A172 (cell line): ENCODE measurements at regions not wholly inside any gene's neighbourhood (a gene's known extent, or its start where the extent isn't known, plus 50 kb on each side); places are given as distances from the start of the nearest gene placed in this dataset.
"Not testable (repeated sequence)": the region's sequence is repeated elsewhere in the genome, so short reads cannot be mapped to it uniquely, and the experiment has no call there.

Experiments
- DNase-seq: peaks from one replicate; pipeline ENCODE4 v3.0.0-alpha.2; 2015; ENCODE audit warnings: low spot score

- no peak for DNase-seq
These were observed 85.7 kb downstream of the SUCLG1 start for GRCh38 chr2:84373391-84373790.

DNA sequence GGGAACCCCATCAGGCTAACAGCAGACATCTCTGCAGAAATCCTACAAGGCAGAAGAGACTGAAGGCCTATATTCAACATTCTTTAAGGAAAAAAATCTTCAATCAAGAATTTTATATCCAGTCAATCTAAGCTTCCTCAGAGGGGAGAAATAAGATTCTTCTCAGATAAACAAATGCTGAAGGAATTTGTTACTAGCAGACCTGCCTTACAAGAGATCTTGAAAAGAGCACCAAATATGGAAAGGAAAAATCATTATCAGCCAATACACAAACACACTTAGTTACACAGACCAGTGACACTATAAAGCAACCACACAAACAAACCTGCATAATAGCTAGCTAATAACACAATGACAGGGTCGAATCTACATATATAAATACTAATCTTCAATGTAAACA is 96.5 kb downstream of the SUCLG1 start:
- DNase-seq: no peak

- peak; percentile 72 for DNase-seq
These were observed 121.0 kb downstream of the SUCLG1 start for GRCh38 chr2:84338069-84338468.

DNA sequence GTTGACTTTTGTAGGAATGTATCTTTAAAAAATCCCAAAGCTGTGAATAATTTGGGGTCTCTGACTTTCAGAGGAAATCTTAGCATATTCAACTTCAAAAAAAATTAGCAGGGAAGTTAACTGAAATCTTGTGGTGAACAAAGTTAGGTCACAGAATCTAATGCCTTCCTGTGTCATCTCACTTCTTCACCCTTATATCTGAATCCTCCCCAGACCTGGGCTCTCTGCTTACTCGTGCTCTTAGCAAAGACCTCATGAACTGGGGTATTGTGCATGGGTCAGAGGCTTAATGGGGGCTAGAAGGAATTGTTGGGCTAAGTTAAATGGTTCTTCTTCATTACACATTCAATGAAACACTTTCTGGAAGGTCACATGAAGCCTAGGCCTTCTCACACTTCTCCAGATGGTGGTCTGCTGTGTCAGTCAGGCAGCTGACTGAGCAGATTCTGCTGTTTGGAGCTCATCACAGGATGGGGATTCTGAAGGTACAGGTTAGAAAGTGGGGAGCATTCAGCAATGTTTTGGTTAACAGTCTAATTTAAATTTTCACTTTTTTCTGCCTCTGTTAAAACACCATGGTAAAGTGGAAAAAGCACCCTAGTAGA is 131.3 kb downstream of the SUCLG1 start:
- no peak for DNase-seq

DNA sequence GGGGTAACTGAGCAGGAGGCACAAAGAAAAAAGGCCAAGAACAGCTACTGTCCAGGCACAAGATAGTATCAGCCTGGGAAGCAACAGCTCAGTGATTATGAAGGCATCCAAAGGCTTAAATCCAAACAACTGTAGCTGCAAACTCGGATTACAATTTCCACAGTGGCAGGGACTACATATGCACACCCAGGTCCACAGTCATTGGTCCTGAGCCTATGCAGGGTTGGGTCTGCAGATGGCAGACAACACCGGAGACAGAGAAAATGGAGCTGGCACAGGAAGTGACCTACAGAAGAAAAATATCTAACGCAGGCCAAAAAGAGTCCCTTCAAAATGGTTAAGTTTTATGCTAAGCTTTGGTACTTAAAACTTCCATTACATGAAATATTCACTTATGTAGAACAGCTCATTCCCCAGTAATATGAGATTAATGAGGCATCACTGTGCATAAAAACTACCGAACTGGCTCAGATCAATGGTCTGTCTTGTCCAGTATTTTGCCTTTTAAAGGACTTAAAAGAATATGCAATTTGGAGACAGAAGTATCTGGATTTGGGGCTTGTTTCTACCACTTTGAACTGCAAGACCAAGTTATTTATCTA is 132.1 kb downstream of the SUCLG1 start:
- no peak for DNase-seq

DNA sequence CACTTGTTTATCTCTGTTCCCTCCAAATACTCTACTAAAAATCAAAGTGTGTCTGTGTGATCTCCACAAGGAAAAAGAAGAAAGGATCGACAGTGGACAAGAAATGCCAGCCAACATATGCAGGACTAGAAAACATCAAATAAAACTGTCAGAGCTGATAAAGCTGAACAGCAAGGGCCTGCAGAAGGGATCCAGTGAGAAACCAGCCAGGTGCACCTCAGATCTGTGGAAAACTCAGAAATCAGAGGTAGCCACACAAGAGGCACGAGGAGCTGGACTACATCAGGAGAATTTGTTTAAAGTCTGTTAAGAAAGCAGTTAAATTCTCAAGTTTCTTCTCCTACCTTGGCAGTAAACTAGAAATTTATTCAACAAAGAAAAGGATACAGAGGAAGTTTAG is 135.2 kb downstream of the SUCLG1 start:
- DNase-seq: no peak

- no peak for DNase-seq
These were observed 138.1 kb downstream of the SUCLG1 start for GRCh38 chr2:84320940-84321339.

DNA sequence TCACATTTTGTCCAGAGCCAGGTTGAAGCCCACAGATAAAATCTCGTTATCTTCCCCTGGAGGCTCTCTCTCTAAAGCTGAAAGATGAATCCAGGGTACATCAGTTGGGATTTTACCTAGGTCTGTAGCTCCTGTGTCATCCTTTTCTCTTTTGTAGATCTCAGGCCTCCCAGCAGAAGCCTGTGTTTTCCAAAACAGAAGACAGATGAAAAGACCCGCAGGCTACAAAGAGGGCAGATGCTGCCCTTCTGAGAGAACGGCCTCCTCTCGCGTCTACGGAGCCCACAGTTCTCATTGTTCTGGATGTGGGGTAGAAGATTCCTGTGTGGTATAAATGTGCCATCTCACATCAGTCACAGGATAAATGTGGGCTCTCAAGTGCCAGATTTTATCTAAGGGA is 139.5 kb downstream of the SUCLG1 start:
- DNase-seq: no peak

GRCh38 chr2:84317135-84317534 is 141.9 kb downstream of the SUCLG1 start:
- DNase-seq: no peak

GRCh38 chr2:84314901-84315330 is 144.2 kb downstream of the SUCLG1 start:
- peak; percentile 82 for DNase-seq

- DNase-seq: no peak
These were observed 144.8 kb downstream of the SUCLG1 start for GRCh38 chr2:84314250-84314649.

DNA sequence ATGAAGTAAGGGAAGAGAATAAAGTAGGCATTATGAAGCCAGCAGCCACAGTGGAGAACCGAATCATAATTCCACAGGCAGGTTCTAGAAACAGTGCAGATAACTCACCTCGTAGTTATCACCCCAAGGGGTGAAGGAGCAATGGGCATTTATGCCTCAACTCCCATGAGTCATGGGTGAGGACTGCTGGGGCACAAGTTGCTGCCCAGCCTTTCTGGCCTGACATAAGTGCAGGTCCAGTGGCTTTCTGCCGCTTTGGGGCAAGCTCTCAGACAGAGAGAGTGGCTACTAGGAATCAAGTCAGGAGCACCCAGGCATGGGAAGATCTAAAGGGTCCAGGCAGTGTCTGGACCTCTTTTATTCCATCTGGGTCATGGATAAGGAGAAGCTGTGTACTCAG is 149.8 kb downstream of the SUCLG1 start:
- no peak for DNase-seq

DNA sequence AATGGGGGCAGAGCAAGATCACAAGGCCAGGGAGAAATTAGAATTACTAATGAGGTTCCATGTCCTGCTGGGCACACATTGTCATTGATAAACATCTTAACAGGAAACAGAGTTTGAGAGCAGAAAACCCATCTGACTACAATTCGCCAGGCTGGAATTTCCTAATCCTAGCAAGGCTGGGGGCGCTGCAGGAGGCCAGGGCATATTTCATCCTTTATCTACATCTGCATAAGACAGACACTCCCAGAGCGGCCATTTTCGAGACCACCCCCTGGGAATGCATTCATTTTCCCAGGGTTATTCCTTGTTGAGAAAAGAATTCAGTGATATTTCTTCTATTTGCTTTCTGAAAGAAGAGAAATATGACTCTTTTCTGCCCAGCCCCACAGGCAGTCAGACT is 152.7 kb downstream of the SUCLG1 start:
- DNase-seq: no peak

- DNase-seq: peak; percentile 67
These were observed 156.3 kb downstream of the SUCLG1 start for GRCh38 chr2:84302513-84303412.

DNA sequence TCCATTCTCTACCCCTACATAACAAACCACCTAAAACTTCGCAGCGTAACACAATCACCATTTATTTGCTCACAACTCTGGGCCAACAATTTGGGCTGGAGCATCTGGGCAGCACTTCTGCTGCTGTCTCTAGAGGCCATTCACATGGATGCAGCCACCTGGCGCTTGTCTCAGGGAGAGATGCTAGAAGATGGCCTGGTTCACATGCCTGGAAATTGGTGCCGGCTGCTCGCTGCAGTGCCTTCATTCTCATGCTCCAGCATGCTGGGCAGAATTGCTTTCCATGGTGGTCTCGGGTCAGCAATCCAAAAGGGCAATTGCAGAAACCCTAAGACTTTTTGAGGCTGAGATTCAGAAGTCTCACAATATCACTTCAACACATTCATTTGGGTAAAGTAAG is 157.4 kb downstream of the SUCLG1 start:
- DNase-seq: no peak

- no peak for DNase-seq
These were observed 158.4 kb downstream of the SUCLG1 start for GRCh38 chr2:84300696-84301029.

DNA sequence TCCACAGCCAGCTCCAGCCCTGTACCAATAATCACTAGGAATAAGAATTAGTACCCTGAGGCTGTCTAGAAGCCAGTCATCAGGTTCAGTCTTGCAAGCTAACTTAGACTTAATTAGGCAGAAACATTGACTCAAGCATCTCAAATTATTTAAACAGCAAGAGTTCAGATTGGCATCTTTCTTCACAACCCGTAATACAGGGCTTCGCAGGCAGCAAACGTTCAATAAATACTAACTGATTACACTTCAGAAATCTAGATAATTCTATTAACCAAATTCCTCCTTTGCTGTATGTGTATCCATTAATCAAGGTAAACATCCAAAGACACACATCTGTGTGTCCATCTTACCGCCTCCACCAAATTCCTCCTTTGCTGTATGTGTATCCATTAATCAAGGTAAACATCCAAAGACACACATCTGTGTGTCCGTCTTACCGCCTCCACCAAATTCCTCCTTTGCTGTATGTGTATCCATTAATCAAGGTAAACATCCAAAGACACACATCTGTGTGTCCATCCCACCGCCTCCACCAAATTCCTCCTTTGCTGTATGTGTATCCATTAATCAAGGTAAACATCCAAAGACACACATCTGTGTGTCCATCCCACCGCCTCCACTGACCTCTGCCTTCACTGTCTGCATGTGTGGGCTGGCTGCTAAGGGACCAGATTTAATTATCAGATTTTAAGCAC is 158.9 kb downstream of the SUCLG1 start:
- not testable (repeated sequence) for DNase-seq

DNA sequence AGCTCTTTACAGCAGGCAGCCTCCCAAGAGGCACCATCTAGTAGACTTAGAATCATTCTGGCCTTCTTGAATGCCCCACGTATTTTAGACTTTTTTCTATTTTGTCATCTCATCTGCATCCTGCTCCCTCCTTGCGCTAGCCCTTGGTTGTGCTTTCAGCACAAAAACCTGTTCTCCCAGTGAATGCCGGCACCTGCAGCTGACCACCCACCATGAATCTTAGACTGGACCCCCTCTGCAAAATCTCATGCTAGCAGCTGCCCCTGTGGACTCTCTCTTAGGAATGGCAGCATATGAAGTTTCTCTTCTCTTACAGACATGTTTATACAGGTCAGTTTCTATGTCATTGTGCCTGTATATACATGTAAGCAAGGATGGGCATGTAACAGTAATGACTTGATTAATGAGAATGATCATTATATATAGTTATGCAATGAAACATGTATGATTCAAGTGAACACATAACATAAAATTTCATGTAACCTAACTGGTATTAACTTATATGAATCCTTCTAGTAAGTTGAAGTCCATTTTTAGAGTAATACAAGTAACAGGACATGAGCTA is 159.8 kb downstream of the SUCLG1 start:
- DNase-seq: no peak

- DNase-seq: peak; percentile 69
These were observed 161.9 kb downstream of the SUCLG1 start for GRCh38 chr2:84297155-84297554.

- no peak for DNase-seq
These were observed 165.2 kb downstream of the SUCLG1 start for GRCh38 chr2:84293791-84294380.

DNA sequence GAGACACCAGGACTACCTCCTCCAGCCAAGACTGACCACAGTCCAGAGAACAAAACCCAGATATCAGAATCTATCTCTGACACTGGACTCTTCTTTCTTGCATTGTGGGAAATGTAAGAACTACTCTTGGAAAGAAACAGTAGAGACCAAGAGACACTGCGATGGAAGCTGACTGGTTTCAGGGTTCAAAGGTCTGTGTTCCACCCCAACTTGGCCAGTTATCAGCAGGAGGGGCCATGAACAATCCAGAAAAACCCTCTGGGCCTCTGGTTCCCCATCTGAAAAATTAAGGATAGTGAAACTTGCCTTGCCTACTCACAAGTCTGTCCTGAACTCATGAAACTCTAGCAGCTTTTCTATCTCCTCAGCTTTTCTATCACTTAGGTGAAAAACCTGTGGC is 166.5 kb downstream of the SUCLG1 start:
- DNase-seq: no peak

GRCh38 chr2:84290537-84290936 is 168.5 kb downstream of the SUCLG1 start:
- no peak for DNase-seq
